SK-MEL-5 (cell line): ENCODE measurements at regions not wholly inside any gene's neighbourhood (a gene's known extent, or its start where the extent isn't known, plus 50 kb on each side); places are given as distances from the start of the nearest gene placed in this dataset.

Experiments
- DNase-seq: peaks from one replicate; pipeline ENCODE4 v3.0.0-alpha.2; 2016; ENCODE audit warnings: low read depth, low spot score
- in situ Hi-C: cut with HindIII; loops from 2 replicates; pipeline ENCODE4 v1.10.0; 2016; ENCODE audit warnings: low sequenced_read_pairs, high pct_unique_total_duplicates, low pct_unique_long_range_greater_than_20kb

- no peak for DNase-seq
- in situ Hi-C loops, result no loop called here
Observed at GRCh38 chr3:101066711-101067129, 73.5 kb upstream of the ABI3BP start.

- in situ Hi-C loops, result no loop called here
- DNase-seq, result no peak
Observed at GRCh38 chr3:101065962-101066361, 72.7 kb upstream of the ABI3BP start.

DNA sequence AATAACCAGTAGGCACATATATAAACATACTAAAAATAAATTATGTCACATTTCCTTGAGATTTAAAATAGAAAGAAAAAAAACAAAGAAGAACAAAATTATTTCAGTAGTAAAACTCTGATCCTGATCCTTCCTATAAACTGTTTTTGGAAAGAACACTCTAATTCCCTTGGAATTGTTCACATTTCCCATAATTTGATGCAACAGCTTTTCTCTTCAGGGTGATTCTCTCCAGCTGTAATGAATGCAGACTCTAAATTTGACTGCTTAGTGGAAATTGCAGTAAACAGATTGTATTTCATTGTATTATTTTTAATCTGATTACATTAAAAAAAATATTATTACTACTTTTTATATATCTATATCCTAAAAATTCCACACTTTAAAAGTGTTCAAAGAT is 70.2 kb upstream of the ABI3BP start:
- DNase-seq, result no peak
- in situ Hi-C loops, result no loop called here

- in situ Hi-C loops, result no loop called here
- no peak for DNase-seq
Observed at GRCh38 chr3:101061312-101061711, 68.1 kb upstream of the ABI3BP start.

DNA sequence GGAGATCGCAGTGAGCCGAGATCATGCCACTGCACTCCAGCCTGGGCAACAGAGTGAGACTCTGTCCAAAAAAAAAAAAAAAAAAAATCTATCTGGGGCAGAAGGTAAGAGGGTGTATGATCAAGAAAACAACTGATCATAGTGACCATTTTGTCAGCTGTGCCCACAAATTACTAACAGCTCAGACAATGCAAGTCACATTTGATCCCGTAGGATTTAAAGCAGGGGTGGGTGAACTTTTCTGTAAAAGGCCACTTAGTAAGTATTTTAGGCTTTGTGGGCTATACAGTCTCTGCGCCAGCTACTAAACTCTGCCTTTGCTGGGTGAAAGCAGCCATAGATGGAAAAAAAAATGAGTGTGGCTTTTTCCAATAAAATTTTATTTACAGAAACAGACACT is 57.6 kb upstream of the ABI3BP start:
- DNase-seq, result no peak
- in situ Hi-C loops, result no loop called here

GRCh38 chr3:101050046-101050445 is 56.8 kb upstream of the ABI3BP start:
- in situ Hi-C loops, result no loop called here
- DNase-seq, result no peak

DNA sequence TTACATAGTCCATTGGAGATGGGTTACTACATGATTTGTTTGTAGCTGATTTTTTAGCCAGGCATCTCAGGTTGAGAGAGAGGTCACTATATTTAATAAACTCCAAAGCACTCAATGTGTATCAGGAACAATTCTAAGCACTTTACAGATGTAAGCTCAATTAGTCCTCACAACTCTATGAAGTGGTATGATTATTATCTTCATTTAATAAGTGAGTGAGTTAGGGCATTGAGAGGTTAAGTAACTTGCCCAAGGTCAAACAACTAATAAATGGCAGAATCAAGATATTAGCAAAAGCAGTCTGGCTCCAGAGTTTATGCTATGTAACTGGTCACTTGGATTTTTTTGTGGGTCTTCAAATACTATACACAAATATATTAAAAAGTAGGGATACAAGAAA is 56.3 kb upstream of the ABI3BP start:
- in situ Hi-C loops, result no loop called here
- DNase-seq, result no peak

GRCh38 chr3:101043687-101044078 is 50.5 kb upstream of the ABI3BP start:
- in situ Hi-C loops, result no loop called here
- DNase-seq, result no peak

GRCh38 chr3:101042996-101043686 is 49.9 kb upstream of the ABI3BP start:
- in situ Hi-C loops, result no loop called here
- DNase-seq, result no peak
